Astrocyte of the spinal cord (primary cell): ENCODE measurements at regions not wholly inside any gene's neighbourhood (a gene's known extent, or its start where the extent isn't known, plus 50 kb on each side); places are given as distances from the start of the nearest gene placed in this dataset.
"Not testable (repeated sequence)": the region's sequence is repeated elsewhere in the genome, so short reads cannot be mapped to it uniquely, and the experiment has no call there.

Source experiments
- DNase-seq: peaks from one replicate; pipeline ENCODE4 v3.0.0; 2011; ENCODE audit warnings: low read depth, low spot score
- H3K4me3 ChIP-seq: 2 replicates; pipeline ENCODE4 v1.5.1; 2011; ENCODE audit warnings: low read depth, mild to moderate bottlenecking, low read length, moderate library complexity
- CTCF ChIP-seq: IDR thresholded peaks from 2 replicates; pipeline ENCODE4 v1.5.1; 2012; ENCODE audit warnings: low read depth, mild to moderate bottlenecking, low read length, inconsistent platforms
- in situ Hi-C: cut with HindIII; loops from 2 replicates; pipeline ENCODE4 v1.10.0; 2017; ENCODE audit warnings: low sequenced_read_pairs

- H3K4me3 ChIP-seq = no peak overlapping the region
- peak; percentile 1 for DNase-seq
- TF ChIP-seq CTCF = no peak
- in situ Hi-C loops = no loop called here
Measured at GRCh38 chr21:32083197-32083596, 195.7 kb downstream of the MIS18A start.

GRCh38 chr21:32082466-32082865 is 196.4 kb downstream of the MIS18A start:
- no peak for DNase-seq
- in situ Hi-C loops = no loop called here
- no peak for TF ChIP-seq CTCF
- H3K4me3 ChIP-seq = no peak overlapping the region

GRCh38 chr21:32073593-32073992 is 200.8 kb downstream of the HUNK start:
- in situ Hi-C loops = no loop called here
- DNase-seq = no peak
- H3K4me3 ChIP-seq = no peak overlapping the region
- no peak for TF ChIP-seq CTCF

- no peak overlapping the region for H3K4me3 ChIP-seq
- no peak for TF ChIP-seq CTCF
- in situ Hi-C loops = no loop called here
- DNase-seq = no peak
Measured at GRCh38 chr21:32073190-32073589, 200.4 kb downstream of the HUNK start.

GRCh38 chr21:32071620-32072019 is 198.8 kb downstream of the HUNK start:
- H3K4me3 ChIP-seq, in situ Hi-C loops: not testable (repeated sequence)
- peak; percentile 11 for DNase-seq

- H3K4me3 ChIP-seq = no peak overlapping the region
- in situ Hi-C loops = no loop called here
Measured at GRCh38 chr21:32070676-32071330, 198.0 kb downstream of the HUNK start.

GRCh38 chr21:32070126-32070525 is 197.3 kb downstream of the HUNK start:
- no peak for DNase-seq
- H3K4me3 ChIP-seq = no peak overlapping the region
- TF ChIP-seq CTCF = no peak
- in situ Hi-C loops = no loop called here

More at GRCh38 chr21:32070676-32071330, 198.0 kb downstream of the HUNK start:
- TF ChIP-seq CTCF = no peak
- no peak for DNase-seq
